ENCODE measurements at regions not wholly inside any gene's neighbourhood (a gene's known extent, or its start where the extent isn't known, plus 50 kb on each side); places are given as distances from the start of the nearest gene placed in this dataset.
"Not testable (repeated sequence)": the region's sequence is repeated elsewhere in the genome, so short reads cannot be mapped to it uniquely, and the experiment has no call there.

- Histone ChIP-seq H3K27me3 (replicated peaks) (no peaks in the 10 kb centered on the region), H3K27ac (no peak overlapping the region), H3K4me3 (ENCODE audit: low read depth, low read length) (no peak overlapping the region), H3K36me3 (replicated peaks) (no peaks in the 10 kb centered on the region)
- in situ Hi-C loops (cut with HindIII; ENCODE audit: low pct_ligation_motif_present, low sequenced_read_pairs), result no loop called here
- TF ChIP-seq CTCF (IDR thresholded peaks at IDR 0.05; ENCODE audit: low read depth, low read length, missing control alignments), result no peak
- DNase-seq, result no peak
Measured at GRCh38 chr10:64773357-64773756, 1252.2 kb downstream of the REEP3 start.

- H3K27me3 ChIP-seq (replicated peaks); in situ Hi-C loops (cut with HindIII; ENCODE audit: low pct_ligation_motif_present, low sequenced_read_pairs); H3K27ac ChIP-seq; DNase-seq; H3K4me3 ChIP-seq (ENCODE audit: low read depth, low read length); H3K36me3 ChIP-seq (replicated peaks): not testable (repeated sequence)
Measured at GRCh38 chr10:64784451-64784850, 1263.2 kb downstream of the REEP3 start.

GRCh38 chr10:64785816-64786215, 1264.6 kb downstream of the REEP3 start:
- in situ Hi-C loops (cut with HindIII; ENCODE audit: low pct_ligation_motif_present, low sequenced_read_pairs), result no loop called here
- DNase-seq, result no peak
- H3K27ac ChIP-seq, result no peak overlapping the region

GRCh38 chr10:64786989-64787388, 1265.8 kb downstream of the REEP3 start:
- Histone ChIP-seq H3K4me3 (ENCODE audit: low read depth, low read length) (no peak overlapping the region), H3K27ac (no peak overlapping the region), H3K36me3 (replicated peaks) (no peaks in the 10 kb centered on the region), H3K27me3 (replicated peaks) (no peaks in the 10 kb centered on the region)
- no peak for TF ChIP-seq CTCF (IDR thresholded peaks at IDR 0.05; ENCODE audit: low read depth, low read length, missing control alignments)
- DNase-seq, result no peak
- in situ Hi-C loops (cut with HindIII; ENCODE audit: low pct_ligation_motif_present, low sequenced_read_pairs), result no loop called here

More at GRCh38 chr10:64785816-64786215, 1264.6 kb downstream of the REEP3 start:
- Histone ChIP-seq H3K36me3 (replicated peaks) (no peaks in the 10 kb centered on the region), H3K4me3 (ENCODE audit: low read depth, low read length) (no peak overlapping the region), H3K27me3 (replicated peaks) (no peaks in the 10 kb centered on the region)
- TF ChIP-seq CTCF (IDR thresholded peaks at IDR 0.05; ENCODE audit: low read depth, low read length, missing control alignments), result no peak

- DNase-seq, result no peak
- no peak for TF ChIP-seq CTCF (IDR thresholded peaks at IDR 0.05; ENCODE audit: low read depth, low read length, missing control alignments)
- H3K27me3 ChIP-seq (replicated peaks), result no peaks in the 10 kb centered on the region
- no peak overlapping the region for H3K4me3 ChIP-seq (ENCODE audit: low read depth, low read length)
- no peaks in the 10 kb centered on the region for H3K36me3 ChIP-seq (replicated peaks)
- in situ Hi-C loops (cut with HindIII; ENCODE audit: low pct_ligation_motif_present, low sequenced_read_pairs), result no loop called here
- no peak overlapping the region for H3K27ac ChIP-seq
Measured at GRCh38 chr10:64795847-64796246, 1274.6 kb downstream of the REEP3 start.

GRCh38 chr10:64798297-64798696, 1277.1 kb downstream of the REEP3 start:
- no peak for TF ChIP-seq CTCF (IDR thresholded peaks at IDR 0.05; ENCODE audit: low read depth, low read length, missing control alignments)
- H3K27ac ChIP-seq, result no peak overlapping the region

GRCh38 chr10:64808233-64808632, 1287.0 kb downstream of the REEP3 start:
- H3K27me3 ChIP-seq (replicated peaks); in situ Hi-C loops (cut with HindIII; ENCODE audit: low pct_ligation_motif_present, low sequenced_read_pairs); DNase-seq; H3K36me3 ChIP-seq (replicated peaks); H3K4me3 ChIP-seq (ENCODE audit: low read depth, low read length); H3K27ac ChIP-seq: not testable (repeated sequence)

More at GRCh38 chr10:64798297-64798696, 1277.1 kb downstream of the REEP3 start:
- DNase-seq, result no peak
- no peak overlapping the region for H3K4me3 ChIP-seq (ENCODE audit: low read depth, low read length)
- in situ Hi-C loops (cut with HindIII; ENCODE audit: low pct_ligation_motif_present, low sequenced_read_pairs), result no loop called here
- no peaks in the 10 kb centered on the region for H3K27me3 ChIP-seq (replicated peaks)
- no peaks in the 10 kb centered on the region for H3K36me3 ChIP-seq (replicated peaks)

- peak overlapping the region; percentile 49 for H3K27ac ChIP-seq
- H3K36me3 ChIP-seq (replicated peaks); H3K27me3 ChIP-seq (replicated peaks); in situ Hi-C loops (cut with HindIII; ENCODE audit: low pct_ligation_motif_present, low sequenced_read_pairs); H3K4me3 ChIP-seq (ENCODE audit: low read depth, low read length): not testable (repeated sequence)
- peak; percentile 78 for DNase-seq
Measured at GRCh38 chr10:64810046-64810445, 1288.8 kb downstream of the REEP3 start.
